ENCODE measurements at regions not wholly inside any gene's neighbourhood (a gene's known extent, or its start where the extent isn't known, plus 50 kb on each side); places are given as distances from the start of the nearest gene placed in this dataset.

- TF ChIP-seq CTCF (IDR thresholded peaks at IDR 0.05) (no peak), POLR2A (IDR thresholded peaks at IDR 0.05) (no peak)
Measured at GRCh38 chr9:106404137-106404536, 458.8 kb upstream of the ZNF462 start.

Measured in uterus (tissue), 2 donors.